GM19240 (cell line): ENCODE measurements at regions not wholly inside any gene's neighbourhood (a gene's known extent, or its start where the extent isn't known, plus 50 kb on each side); places are given as distances from the start of the nearest gene placed in this dataset.
"Not testable (repeated sequence)": the region's sequence is repeated elsewhere in the genome, so short reads cannot be mapped to it uniquely, and the experiment has no call there.

Experiments
- DNase-seq: peaks from one replicate; pipeline ENCODE4 v3.0.0; 2011; ENCODE audit warnings: low spot score; ENCODE audit not compliant: insufficient read length

GRCh38 chr5:92568522-92568921 lies 1012.5 kb downstream of the NR2F1-AS1 start:
- no peak for DNase-seq

GRCh38 chr5:92567831-92568450 lies 1013.1 kb downstream of the NR2F1-AS1 start:
- no peak for DNase-seq

DNA sequence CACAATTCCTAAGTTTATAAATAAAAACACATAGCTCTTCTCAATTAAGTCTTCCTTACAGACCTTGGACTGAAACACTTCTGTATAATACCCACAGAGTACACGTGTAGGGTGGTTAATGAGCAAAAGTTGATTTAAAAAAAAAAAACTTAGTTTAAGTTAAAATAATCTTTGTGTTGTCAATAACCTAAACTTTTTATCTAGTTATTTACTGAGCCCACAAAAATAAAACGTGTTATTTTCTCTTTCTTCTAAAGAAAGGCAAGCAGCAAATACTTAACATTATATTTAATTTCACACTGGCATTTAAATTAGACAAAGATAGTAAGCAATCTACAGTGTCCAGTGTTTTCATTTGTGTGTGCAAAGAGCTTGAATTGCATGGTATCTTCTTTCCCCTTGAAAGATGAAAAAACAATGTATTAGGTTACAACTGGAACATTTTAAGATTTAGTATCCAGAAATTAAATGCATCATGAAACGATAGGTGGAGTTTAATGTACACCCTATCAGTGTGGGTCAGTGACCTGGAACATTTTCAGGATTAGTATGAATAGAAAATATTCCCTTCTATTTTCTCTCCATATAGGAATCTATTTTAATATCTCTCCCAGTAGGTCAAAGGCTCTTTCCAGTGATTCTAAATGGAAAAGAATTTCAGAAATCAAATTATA lies 1014.8 kb downstream of the NR2F1-AS1 start:
- no peak for DNase-seq

GRCh38 chr5:92565673-92566072 lies 1015.3 kb downstream of the NR2F1-AS1 start:
- no peak for DNase-seq

- DNase-seq: no peak
These were observed 1019.0 kb downstream of the NR2F1-AS1 start for GRCh38 chr5:92562065-92562464.

- DNase-seq: no peak
These were observed 1019.5 kb downstream of the NR2F1-AS1 start for GRCh38 chr5:92561411-92561959.

DNA sequence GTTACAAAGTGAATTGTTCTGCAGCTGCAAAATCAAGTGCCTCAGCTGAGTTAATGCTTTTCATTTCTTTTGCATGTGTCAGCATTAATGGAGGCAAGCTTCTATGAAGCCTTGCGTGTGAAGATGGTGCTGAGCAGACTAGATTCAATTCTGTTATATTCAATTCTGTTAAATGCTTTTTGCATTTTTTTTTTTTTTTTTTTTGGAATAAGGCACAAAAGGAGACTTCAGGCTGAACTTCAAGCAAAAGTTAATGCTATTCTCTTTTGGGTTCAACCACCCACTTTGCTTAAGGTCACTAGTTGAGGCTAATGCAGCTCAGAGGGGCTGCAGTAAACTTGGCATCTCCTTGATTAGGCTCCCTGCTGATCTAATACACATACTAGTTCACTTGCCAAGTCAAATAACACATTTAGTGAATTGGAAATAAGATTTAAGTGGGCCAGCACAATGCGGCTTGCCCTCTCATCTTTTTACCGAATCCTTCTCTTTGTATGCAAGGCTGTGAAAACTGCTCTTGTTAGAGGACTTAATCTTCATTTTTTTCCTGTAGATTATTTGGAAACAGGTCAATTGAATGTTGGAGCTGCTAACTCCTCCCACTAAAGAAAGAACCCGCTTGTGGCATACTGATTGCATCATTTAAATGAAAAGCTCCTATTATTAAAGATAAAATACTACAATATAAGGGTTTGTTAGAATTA lies 1020.2 kb downstream of the NR2F1-AS1 start:
- DNase-seq: no peak

GRCh38 chr5:92559781-92560180 lies 1021.2 kb downstream of the NR2F1-AS1 start:
- no peak for DNase-seq

- DNase-seq: no peak
These were observed 1021.7 kb downstream of the NR2F1-AS1 start for GRCh38 chr5:92559331-92559730.

- DNase-seq: no peak
These were observed 1024.3 kb downstream of the NR2F1-AS1 start for GRCh38 chr5:92556747-92557146.

- DNase-seq: no peak
These were observed 1026.5 kb downstream of the NR2F1-AS1 start for GRCh38 chr5:92554447-92555085.

DNA sequence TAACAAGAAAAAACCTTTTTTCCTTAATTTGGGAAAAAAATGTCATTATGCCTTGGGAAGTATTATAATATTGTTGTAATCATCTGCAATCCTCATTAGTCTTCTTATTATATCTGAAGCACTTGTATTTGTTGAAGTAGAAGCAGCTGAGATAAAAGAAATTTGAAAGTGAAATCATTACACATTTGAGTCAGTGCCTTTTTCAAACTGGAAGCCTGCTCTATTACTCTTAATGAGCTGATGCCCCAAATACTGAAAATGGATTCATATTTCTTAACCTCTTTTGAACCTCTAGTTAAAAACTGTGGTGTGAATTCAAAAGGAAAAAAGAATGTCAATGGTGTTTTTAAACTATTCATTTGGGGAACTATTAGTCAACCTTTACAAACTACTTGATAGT lies 1027.7 kb downstream of the NR2F1-AS1 start:
- no peak for DNase-seq

DNA sequence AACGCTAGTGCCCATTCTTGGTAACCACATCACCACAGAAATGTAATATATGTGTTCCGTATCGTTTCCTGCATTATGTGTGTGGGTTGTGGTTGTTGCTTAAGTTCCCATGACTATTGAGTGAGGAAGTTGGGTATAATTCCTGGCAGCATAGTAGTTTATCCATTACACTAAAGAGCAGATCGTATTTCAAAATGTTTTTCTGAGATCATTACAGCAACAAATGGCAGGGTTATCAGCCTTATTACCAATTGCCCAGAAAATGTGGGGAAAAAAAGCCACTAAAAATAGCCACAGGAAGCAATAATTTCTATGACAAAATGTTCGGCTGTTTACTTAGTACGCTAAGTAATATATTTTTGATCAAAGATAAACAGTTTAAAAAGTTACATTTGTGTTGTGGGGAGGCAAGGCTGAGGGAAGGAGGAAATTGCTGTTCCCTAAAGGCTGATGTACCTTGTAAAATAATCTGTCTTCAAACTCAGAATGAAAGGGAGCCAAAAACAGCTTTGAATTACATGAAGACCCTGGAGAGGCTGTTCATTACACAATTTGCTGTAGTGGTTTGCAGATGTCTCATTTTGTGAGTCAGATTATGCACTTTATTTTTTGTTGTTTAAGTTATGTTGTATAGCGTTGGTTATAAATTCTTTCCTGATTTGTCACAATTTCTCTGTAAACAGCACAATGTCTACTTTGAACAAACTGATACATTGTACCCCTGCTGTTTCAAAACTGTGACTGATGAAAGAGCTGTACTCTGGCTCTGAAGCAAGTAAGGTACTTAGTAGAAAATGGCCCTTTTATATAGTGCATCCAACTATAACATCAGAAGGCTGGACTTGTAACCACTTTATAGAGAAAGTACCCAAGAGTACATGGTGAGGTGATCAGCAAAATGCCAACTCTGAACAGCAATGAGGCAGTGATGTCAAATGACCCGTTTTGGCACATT lies 1028.5 kb downstream of the NR2F1-AS1 start:
- no peak for DNase-seq

- DNase-seq: no peak
These were observed 1032.7 kb downstream of the NR2F1-AS1 start for GRCh38 chr5:92548346-92548745.

DNA sequence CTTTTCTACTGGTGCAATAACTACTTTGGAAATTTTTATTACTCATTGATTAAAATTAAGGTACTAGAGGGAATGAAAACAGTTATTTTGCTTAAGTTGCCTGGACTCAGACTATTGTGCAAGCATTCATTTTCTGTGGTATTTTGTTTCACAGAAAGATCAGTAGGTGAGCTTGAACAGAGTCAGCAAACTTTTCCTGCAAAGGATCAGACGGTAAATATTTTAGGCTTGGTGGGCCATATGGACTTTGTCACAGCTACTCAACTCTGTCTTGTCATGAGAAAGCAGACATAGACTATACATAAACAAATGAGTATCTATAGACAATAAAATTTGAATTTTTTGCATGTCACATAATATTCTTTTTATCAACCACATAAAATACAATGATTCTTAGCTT lies 1036.4 kb downstream of the NR2F1-AS1 start:
- DNase-seq: no peak

- no peak for DNase-seq
These were observed 1037.0 kb downstream of the NR2F1-AS1 start for GRCh38 chr5:92544036-92544435.

DNA sequence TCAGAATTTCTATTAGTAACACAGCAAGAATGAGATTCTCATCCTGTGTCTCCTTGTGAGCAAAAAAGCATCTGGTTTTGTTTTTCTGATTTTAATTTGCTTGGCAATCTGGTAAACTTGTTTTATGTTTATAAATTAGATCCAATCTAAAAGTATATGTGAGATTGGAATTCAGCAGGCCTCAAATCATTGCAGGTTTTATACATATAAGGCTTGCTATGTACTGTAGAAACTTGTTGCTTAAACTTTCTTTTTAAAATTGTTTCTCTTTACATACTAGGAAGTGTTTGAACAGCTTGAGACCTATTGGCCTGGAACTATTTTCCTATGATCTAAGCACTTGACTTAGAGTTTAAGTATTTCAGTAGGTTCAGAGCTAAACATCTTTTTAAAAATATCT lies 1037.8 kb downstream of the NR2F1-AS1 start:
- DNase-seq: no peak

GRCh38 chr5:92542017-92542416 lies 1039.0 kb downstream of the NR2F1-AS1 start:
- not testable (repeated sequence) for DNase-seq

- no peak for DNase-seq
These were observed 1053.5 kb downstream of the NR2F1-AS1 start for GRCh38 chr5:92527311-92528078.

- DNase-seq: no peak
These were observed 1055.9 kb downstream of the NR2F1-AS1 start for GRCh38 chr5:92525131-92525530.
